Motor neuron (in vitro differentiated cells): ENCODE measurements at regions not wholly inside any gene's neighbourhood (a gene's known extent, or its start where the extent isn't known, plus 50 kb on each side); places are given as distances from the start of the nearest gene placed in this dataset.

ENCODE experiments used
- ATAC-seq, 8 experiments: fragments of 200-7000 bp; cut with Tn5 transposase; replicated peaks in 6 of 8; 2 replicates each; pipeline ENCODE4 v1.8.0; 2021; ENCODE audit warnings: mild to moderate bottlenecking in 8 of 8, moderate library complexity in 8 of 8
- H3K27ac ChIP-seq, 2 donors: fragments of 250-450 bp; sonication (Bioruptor Pico); 2 replicates each; pipeline ENCODE4 v1.9.0; 2021; ENCODE audit warnings: antibody characterized with exemption in 2 of 2, mild to moderate bottlenecking in 2 of 2, moderate library complexity in 1 of 2
- H3K4me1 ChIP-seq, 2 donors: fragments of 250-450 bp; sonication (Bioruptor Pico); replicated peaks in 1 of 2; 2 replicates each; pipeline ENCODE4 v1.6.1; 2021; ENCODE audit warnings: antibody characterized with exemption in 2 of 2, mild to moderate bottlenecking in 2 of 2, moderate library complexity in 1 of 2
- H3K4me3 ChIP-seq, 5 donors: fragments of 250-450 bp; sonication (Bioruptor Pico); 2 replicates each; pipeline ENCODE4 v1.9.0; 2021; ENCODE audit warnings: antibody characterized with exemption in 5 of 5, mild to moderate bottlenecking in 5 of 5, moderate library complexity in 4 of 5
- WGBS, 10 experiments: fragments of 450-650 bp; shearing (Covaris generic); methylation state at CpG; one replicate each; pipeline ENCODE4 v1.0.0; 2022; 5-methylcytosine and 5-hydroxymethylcytosine counted together
- in situ Hi-C, 9 experiments: fragments of 400-800 bp; cut with MboI; loops; one replicate each; pipeline ENCODE4 v1.15.0; 2021; ENCODE audit warnings: low sequenced_read_pairs in 9 of 9, low pct_unique_long_range_greater_than_20kb in 2 of 9; ENCODE audit not compliant: unreplicated experiment in 9 of 9

DNA sequence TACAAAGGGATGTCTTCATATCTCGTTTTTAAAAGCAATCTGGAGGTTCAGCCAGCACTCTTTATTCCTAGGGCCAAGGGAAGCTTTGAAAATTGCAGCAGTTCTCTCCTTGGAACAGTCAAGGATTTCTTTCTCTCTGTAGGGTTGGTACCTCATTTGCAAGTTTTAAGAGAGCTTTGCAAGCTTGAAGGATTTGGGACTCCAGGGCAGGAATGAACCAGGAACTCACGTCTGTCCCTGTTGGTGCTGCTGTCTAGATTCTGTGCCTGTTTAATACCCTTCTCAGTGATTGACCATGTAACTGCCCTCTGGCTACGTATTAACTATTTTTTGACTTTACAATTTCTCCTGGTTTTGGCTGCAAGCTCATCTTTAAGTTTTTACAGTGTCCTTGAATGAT is 262.5 kb upstream of the ST6GAL2 start:
- in situ Hi-C loops: no loop called here
- Histone ChIP-seq H3K27ac (no peak overlapping the region), H3K4me1 (no peaks in the 10 kb centered on the region), H3K4me3 (no peak overlapping the region)
- WGBS, 10 experiments: 0 to 80% (median 33%) methylated on average over 1 to 3 of the region's 3 CpGs; no CpG with 5 or more reads in 1 of the 10 experiments
- ATAC-seq: no peak

DNA sequence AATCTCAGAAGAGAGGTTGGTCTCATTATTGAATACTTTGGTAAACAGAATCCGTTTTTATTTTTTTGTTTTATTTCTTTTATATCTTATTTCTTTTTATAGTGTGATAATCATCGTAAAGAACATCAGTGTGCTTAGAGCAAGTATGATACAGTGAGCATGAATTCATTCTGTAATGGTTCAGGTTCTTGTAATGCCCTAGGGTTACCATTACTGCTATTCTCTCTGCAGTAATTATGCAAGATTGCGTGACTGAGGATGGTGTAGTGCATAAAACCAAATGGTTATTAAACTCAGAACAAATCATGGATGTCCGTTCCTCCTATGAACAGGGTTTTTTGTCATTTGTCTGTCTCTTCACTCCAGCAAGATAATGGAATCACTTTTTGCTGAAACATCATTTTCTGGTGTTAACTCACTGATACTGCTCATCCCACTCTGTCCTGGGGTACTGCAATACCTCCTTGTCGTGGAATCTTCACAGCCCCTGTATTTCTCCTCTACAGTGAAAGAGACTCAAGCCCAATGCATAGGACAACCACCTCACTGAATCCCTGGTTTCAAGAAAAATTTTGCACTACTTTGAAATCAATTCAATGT is 274.8 kb upstream of the ST6GAL2 start:
- Histone ChIP-seq H3K27ac (no peak overlapping the region), H3K4me1 (peaks cover 0 to 9% of the 10 kb centered on the region in 2 donors), H3K4me3 (no peak overlapping the region)
- ATAC-seq: peak in 5 of 8 experiments; percentile 51 to 97 (median 79)
- WGBS, 10 experiments: 16 to 100% (median 76%) methylated on average over 2 to 5 of the region's 5 CpGs
- in situ Hi-C loops: no loop called here

DNA sequence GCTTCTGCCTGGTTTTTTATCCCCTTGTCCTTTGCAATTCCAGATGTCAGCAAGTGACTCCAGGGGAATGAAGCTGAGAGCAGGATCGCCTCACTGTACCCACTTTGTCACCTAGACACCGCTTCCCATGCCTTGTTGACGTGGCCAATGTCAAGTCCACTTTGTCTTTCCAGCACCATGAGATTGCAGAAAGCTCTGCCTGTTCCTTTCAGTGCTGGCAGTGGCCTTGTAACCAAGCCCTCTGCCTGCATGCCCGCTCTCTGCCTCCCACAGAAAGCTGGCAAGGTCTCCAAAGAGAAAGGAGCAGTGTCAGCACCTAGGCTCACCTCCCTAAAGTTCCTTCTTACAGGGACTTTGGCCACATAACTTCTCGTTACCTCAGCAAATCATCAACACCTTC is 282.2 kb upstream of the ST6GAL2 start:
- in situ Hi-C loops: no loop called here
- Histone ChIP-seq H3K27ac (no peak overlapping the region), H3K4me3 (no peak overlapping the region), H3K4me1 (no peaks in the 10 kb centered on the region)
- WGBS, 10 experiments: 14 to 100% (median 81%) methylated on average over 1 to 4 of the region's 5 CpGs; no CpG with 5 or more reads in 2 of the 10 experiments
- ATAC-seq: no peak

DNA sequence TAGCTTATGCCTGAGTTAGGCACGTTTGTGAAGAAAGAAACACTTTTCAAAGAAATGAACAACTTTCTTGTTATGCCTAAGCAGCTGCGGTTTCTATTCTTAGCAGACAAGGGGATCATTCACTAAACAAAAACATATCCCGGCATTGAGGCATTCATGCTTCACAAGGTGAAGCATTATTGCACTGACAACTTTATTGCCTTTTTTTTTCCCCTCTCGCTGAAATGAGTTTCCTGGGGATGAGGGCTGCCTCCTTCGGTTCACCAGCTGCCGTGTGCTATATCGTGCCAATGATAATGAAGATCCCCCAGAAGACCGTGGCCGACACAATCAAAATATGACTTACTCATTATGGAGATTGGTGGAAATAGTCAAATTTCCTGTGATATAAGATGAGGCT is 288.2 kb upstream of the ST6GAL2 start:
- in situ Hi-C loops: no loop called here
- ATAC-seq: peak in 5 of 8 experiments; percentile 25 to 80 (median 74)
- H3K4me3 ChIP-seq: no peak overlapping the region
- no peak overlapping the region for H3K27ac ChIP-seq
- WGBS, 10 experiments: 0 to 80% (median 9%) methylated on average over 1 to 9 of the region's 9 CpGs; no CpG with 5 or more reads in 1 of the 10 experiments
- peaks cover 18 to 25% of the 10 kb centered on the region in 2 donors for H3K4me1 ChIP-seq

DNA sequence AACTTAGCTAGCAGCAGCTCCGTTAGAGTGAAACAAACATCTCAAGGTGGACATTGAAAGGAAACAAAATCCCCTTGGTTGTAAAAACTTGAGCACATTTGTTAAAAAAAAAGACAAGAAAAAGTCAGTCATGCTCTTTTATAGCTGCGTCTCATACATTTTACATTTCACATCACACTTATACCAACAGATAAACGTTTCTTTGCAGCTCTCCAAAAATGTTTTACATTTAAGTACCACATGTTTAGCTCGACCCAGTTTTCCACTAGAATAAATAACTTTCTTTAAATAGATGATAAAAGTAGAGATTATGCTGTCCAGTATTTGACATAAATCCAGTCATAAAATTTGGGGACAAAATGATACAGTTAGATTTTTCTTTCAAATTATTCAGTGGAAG is 297.0 kb upstream of the ST6GAL2 start:
- Histone ChIP-seq H3K4me3 (no peak overlapping the region), H3K4me1 (peaks cover 11 to 16% of the 10 kb centered on the region in 2 donors), H3K27ac (no peak overlapping the region)
- no peak for ATAC-seq
- WGBS, 10 experiments: 0 to 100% (median 80%) methylated on average over 1 to 4 of the region's 4 CpGs; no CpG with 5 or more reads in 1 of the 10 experiments
- in situ Hi-C loops: no loop called here

DNA sequence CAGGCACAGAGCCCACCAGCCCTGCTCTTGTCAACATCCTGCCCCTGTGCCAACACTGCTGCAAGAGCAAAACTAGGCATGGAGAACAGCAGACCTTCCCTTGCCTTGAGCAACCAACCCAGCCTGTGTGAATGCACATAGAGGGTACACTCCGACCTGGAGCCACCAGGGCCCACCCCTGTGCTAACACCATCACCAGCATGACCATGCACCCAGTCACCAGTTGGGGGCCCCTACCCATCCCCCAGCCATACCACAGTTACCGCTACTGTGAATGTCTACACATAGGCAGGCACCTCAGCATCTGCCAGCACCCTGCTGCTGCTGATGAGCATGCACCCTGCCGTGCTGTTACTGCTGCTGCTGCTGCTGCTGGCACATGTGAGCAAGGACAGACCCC is 301.9 kb upstream of the ST6GAL2 start:
- Histone ChIP-seq H3K4me3 (no peak overlapping the region), H3K27ac (no peak overlapping the region), H3K4me1 (no peaks in the 10 kb centered on the region)
- 10 to 100% (median 82%) methylated on average over 1 to 2 of the region's 3 CpGs; no CpG with 5 or more reads in 6 of the 10 experiments for WGBS, 10 experiments
- in situ Hi-C loops: no loop called here
- no peak for ATAC-seq

DNA sequence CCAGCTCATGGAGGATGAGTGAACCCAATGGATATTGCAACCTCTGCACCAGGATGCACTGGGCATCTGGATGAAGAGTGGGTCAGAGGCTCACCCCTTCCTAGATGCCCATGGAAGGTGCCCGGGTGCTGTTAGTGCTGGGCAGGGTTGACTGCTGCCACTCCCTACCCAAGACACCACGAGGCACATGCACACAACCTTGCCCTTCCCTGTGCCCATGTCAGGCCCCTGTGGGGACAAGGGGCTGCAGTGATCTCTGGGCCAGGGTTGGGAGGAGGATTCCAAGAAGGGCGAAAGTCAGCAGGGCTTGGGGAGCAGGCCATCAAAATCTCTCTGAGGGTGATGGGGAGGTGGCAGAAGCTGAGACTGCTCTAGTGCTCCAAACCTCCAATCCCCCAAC is 309.7 kb upstream of the ST6GAL2 start:
- ATAC-seq: no peak
- WGBS, 10 experiments: 90 to 100% methylated on average over 2 of the region's 3 CpGs; no CpG with 5 or more reads in 8 of the 10 experiments
- H3K27ac ChIP-seq: no peak overlapping the region
- peaks cover 3 to 8% of the 10 kb centered on the region in 2 donors for H3K4me1 ChIP-seq
- in situ Hi-C loops: no loop called here
- no peak overlapping the region for H3K4me3 ChIP-seq

DNA sequence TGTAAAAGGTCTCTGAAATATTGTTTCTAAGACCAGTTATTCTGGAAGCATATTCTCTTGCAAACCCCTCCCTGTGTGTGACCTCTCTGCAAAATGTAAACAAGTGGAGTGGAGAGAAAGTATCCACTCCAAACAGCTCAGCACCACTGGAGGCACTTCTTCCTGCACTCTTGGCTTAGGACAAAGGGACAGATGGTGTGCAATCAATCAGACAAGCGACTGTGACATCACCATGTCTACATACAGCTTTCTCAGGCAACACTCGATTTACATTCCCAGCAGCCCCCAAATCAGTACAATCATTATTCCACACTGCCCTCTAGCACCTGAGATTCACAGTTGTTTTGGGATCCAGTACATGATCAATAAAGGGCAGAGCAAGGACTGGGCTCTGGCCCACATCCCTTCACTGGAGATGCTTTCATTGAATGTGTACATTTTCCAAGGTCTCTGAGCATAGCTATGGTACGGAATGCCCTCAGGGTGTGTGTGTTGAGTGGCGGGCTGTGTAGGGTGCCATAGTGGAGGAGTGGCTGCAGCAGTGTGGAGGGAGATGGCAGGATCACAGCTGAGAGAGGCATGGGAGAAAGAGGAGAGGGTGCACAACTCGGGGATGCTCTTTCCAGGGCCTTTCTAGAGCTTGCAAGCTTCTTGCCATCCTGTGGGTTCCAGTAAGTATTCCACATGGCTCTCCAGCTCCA is 311.8 kb upstream of the ST6GAL2 start:
- H3K4me1 ChIP-seq: peaks cover 3 to 8% of the 10 kb centered on the region in 2 donors
- H3K4me3 ChIP-seq: no peak overlapping the region
- peak overlapping the region in 1 of 2 donors; percentile 41 for H3K27ac ChIP-seq
- WGBS, 10 experiments: 0 to 83% (median 60%) methylated on average over 1 to 5 of the region's 5 CpGs; no CpG with 5 or more reads in 3 of the 10 experiments
- peak in 5 of 8 experiments; percentile 73 to 98 (median 92) for ATAC-seq
- in situ Hi-C loops: no loop called here

DNA sequence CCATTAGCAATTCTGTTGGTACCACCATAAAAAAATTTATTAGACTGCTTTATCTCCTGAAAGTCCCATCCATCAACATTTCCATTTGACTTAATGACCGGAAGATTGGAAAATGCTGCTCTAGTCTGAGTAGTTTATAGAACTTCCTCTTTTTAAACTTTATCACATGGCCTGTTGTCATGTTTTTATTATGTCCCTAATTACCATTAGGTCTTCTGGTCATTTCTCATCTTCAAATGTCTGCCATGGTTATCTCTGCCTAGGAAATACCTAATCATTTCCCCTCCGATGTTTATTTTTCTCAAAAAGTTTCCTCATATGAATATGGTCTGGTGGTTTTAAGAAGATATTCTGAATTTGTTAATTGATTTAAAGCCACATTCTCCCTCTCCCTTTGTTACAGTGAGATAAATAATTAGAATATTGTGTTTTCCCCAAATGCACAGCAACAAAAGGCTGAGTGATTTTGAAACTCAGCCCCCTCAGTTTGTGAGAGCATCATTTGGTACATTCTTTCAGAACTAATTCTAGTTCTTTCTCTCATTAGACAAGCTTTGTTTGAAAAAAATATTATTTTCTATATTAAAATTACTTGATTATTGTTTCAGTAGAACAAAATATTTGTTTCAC is 317.1 kb upstream of the ST6GAL2 start:
- peaks cover 0 to 3% of the 10 kb centered on the region in 2 donors for H3K4me1 ChIP-seq
- 0 to 100% (median 44%) methylated on average over 1 to 2 of the region's 2 CpGs for WGBS, 10 experiments
- ATAC-seq: no peak
- in situ Hi-C loops: no loop called here
- no peak overlapping the region for H3K27ac ChIP-seq
- H3K4me3 ChIP-seq: no peak overlapping the region

DNA sequence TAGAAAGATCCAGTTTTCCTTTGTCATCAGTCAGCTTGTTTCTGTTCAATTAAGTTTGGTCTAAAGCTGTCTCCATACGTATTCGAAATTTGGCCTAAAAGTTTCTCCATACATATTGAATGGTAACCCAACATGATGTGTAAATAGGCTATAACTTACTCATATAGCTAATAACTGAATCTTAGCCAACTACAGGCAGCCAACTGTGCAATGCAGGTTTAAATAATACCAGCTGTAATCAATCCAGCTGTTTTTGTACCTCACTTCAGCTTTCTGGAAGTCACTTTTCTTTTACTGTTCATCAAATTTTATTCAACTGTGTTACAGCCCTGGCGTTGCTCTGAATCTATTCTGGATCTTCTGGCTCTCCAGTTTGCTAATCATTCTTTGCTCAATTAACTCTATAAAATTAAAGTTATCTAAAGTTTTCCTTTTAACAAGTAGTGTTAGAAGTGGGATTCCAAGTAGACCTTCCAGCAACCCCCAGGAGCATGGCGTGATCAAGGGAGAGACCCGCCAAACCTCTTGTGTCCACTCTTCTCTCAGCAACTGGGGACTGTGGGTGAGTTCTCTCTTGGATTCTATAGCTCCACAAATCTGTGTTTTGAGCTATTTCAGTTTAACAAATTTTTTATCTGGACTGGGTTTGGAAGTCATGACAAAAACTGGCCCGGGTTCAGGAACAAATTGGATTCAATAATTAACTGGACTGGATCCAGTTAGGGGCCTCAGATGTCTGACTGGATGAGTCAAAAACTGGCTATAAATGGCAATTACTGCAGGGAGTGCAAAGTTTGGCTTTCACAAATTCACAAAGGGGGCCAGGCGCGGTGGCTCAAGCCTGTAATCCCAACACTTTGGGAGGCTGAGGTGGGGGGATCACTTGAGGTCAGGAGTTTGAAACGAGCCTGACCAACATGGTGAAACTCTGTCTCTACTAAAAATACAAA is 329.7 kb upstream of the ST6GAL2 start:
- in situ Hi-C loops: no loop called here
- ATAC-seq: no peak
- Histone ChIP-seq H3K4me3 (no peak overlapping the region), H3K4me1 (no peaks in the 10 kb centered on the region), H3K27ac (no peak overlapping the region)
- WGBS, 10 experiments: 13 to 94% (median 56%) methylated on average over 1 to 8 of the region's 9 CpGs

DNA sequence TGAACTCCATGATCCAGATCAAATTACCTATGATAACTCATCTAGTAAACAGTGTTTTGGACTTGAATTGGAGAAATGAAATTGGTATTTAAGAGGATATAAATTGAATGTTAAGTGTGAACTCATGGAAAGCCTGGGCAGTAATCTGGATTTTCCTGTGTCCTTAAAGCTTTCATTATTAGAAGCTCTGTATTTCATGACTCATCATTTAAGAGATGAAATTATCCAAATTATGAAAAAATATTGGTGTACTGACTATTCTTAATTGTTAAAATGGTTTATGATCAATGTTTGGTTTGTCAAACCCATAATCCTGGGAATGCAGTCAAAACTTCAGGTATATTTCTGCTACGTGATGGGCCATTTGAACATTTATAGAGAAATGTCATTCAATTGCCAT is 332.2 kb upstream of the ST6GAL2 start:
- H3K27ac ChIP-seq: no peak overlapping the region
- WGBS, 10 experiments: 0 to 100% (median 83%) methylated on average over 1 of the region's 1 CpG; no CpG with 5 or more reads in 1 of the 10 experiments
- no peak for ATAC-seq
- H3K4me3 ChIP-seq: no peak overlapping the region
- no peaks in the 10 kb centered on the region for H3K4me1 ChIP-seq
- in situ Hi-C loops: no loop called here

DNA sequence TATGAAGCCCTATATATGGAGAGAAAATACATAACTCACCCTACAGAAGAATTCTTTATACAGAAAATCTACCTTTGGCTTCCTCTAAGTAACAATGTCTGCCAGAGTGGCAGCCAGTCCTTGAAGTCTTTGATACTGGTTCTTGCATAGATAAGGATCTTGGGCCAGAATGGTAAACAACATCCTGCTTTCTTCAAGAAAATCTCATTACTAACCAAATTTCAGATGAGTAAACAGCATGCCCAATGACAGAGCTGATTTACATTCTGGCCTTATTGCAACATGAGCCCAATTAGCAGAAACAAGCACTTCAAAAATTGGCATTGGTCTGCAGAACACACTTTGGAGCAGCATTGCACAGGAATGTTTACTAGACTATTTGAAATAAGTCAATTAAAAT is 336.5 kb upstream of the ST6GAL2 start:
- Histone ChIP-seq H3K4me3 (no peak overlapping the region), H3K4me1 (no peaks in the 10 kb centered on the region), H3K27ac (no peak overlapping the region)
- in situ Hi-C loops: no loop called here
- no peak for ATAC-seq
